Activated CD8-positive, alpha-beta memory T cell treated with anti-CD3 and anti-CD28 coated beads for 1 hour (primary cell): ENCODE measurements at regions not wholly inside any gene's neighbourhood (a gene's known extent, or its start where the extent isn't known, plus 50 kb on each side); places are given as distances from the start of the nearest gene placed in this dataset.
"Not testable (repeated sequence)": the region's sequence is repeated elsewhere in the genome, so short reads cannot be mapped to it uniquely, and the experiment has no call there.

Experiments
- DNase-seq, 2 donors: peaks; one replicate each; pipeline ENCODE4 v3.0.0-alpha.2; 2020; ENCODE audit warnings: low read depth in 1 of 2; ENCODE audit errors: extremely low read depth in 1 of 2

DNA sequence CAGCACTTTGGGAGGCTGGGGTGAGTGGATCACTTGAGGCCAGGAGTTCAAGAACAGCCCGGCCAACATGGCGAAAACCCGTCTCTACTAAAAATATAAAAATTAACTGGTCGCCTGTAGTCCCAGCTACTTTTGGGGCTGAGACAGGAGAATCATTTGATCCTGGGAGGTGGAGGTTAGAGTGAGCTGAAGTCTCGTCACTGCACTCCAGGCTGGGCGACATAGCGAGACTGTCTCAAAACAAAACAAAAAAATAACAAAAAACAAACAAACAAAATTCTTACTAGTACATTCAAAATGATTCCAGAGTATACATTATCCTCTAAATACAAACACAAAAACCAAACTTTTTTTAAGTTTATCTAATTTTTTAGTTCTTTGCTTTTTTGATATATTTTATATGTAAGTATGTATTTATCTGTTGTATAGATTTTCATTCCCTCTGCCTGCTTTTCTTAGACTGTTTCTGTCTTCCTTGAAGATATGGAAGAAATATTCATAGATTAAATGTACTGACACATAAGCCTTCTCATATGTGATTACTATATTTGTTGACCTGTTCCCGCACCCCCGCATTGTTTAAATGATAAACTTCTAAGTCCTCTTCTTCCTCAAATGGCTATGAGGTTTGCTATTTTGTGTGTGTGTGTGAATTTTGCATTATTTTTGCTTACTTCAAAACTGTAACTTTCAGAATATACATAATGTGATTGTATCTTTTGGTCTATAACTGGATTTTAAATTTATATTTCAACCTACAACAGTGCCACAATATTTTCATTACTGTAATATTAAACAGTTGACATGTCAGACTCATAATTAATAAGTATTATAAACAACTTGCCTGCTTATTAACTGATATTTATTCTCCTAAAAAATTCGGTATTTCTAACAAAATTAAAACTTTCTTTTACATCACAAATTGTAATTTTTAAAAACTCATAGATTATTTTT lies 1674.1 kb upstream of the B3GALT2 start:
- DNase-seq = no peak

- not testable (repeated sequence) for DNase-seq
Observed at GRCh38 chr1:194859481-194860154, 1673.2 kb upstream of the B3GALT2 start.

DNA sequence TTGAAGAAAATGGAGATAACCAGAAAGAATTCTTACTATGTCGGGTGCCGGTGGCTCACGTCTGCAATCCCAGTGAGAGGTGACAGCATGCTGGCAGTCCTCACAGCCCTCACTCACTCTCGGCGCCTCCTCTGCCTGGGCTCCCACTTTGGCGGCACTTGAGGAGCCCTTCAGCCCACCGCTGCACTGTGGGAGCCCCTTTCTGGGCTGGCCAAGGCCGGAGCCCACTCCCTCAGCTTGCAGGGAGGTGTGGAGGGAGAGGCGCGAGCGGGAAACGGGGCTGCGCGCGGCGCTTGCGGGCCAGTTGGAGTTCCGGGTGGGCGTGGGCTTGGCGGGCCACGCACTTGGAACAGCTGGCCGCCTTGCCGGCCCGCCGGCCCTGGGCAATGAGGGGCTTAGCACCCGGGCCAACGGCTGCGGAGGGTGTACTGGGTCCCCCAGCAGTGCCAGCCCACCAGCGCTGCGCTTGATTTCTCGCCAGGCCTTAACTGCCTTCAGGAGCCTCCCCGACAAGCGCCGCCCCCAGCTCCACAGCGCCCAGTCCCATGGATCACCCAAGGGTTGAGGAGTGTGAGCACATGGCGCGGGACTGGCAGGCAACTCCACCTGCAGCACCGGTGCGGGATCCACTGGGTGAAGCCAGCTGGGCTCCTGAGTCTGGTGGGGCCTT lies 1672.5 kb upstream of the B3GALT2 start:
- not testable (repeated sequence) for DNase-seq

GRCh38 chr1:194857413-194857812 lies 1671.0 kb upstream of the B3GALT2 start:
- DNase-seq = no peak

DNA sequence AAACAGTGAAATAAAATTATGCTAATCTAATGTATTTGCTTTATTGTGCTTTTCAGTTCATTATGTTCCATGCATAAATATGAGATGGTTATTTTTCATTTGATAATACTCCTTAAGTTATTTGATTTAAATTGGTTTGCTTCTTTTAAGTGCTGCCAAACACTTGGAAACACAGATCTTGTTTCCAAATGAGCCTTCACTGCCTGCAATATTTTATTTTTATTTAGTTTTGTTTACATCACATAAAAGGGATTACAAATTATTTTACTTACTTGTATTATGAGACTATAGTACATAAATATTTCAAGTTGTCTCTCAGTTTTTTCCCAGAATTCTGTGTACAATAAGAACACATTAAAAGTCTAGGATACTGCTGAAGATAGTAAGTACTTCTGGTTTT lies 1662.4 kb upstream of the B3GALT2 start:
- DNase-seq = no peak

DNA sequence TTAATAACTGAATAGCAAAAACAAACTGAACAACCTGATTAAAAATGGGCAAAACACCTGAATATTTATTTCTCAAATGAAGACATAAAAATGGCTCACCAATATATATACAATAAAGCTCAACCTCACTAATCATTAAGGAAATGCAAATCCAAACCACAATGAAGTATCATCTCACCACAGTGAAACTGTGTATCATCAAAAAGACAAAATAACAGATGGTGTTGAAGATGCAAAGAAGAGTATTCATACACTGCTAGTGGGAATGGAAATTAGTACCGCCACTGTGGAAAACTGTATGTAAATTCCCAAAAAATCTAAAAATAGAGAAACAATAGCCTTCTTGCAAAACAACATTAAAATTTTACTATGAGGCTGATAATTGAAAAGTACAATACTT lies 1660.1 kb upstream of the B3GALT2 start:
- DNase-seq = no peak

DNA sequence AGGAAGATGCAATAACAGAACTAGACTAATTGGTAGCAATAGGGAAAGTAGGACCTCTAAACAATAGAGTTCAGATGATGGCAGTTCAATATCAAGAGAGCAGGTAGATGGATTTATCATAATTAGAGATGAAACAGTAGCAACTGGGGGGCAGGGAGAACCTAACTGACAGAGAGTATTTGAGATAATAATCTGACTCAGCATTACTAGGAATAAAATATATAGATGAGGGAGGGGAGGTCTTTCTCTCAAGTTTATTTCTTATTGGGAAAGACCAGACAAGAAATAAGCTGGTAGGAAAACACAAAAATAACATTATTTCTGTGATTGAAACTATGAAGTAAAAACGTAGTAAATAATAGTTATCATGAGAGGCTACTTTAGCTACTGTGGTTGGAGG lies 1656.7 kb upstream of the B3GALT2 start:
- DNase-seq = no peak

- DNase-seq = no peak
Observed at GRCh38 chr1:194833111-194833510, 1646.7 kb upstream of the B3GALT2 start.

DNA sequence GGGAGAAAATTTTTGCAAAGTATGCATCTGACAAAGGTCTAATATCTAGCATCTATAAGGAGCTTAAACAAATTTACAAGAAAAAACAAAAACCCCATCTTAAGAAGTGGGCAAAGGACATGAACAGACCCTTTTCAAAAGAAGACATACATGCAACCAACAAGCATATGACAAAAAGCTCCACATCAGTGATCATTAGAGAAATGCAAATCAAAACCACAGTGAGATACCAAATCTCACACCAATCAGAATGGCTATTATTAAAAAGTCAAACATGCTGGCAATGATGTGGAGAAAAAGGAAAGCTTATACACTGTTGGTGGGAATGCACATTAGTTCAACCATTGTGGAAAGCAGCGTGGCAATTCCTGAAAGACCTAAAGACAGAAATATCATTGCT lies 1645.2 kb upstream of the B3GALT2 start:
- DNase-seq = not testable (repeated sequence)

DNA sequence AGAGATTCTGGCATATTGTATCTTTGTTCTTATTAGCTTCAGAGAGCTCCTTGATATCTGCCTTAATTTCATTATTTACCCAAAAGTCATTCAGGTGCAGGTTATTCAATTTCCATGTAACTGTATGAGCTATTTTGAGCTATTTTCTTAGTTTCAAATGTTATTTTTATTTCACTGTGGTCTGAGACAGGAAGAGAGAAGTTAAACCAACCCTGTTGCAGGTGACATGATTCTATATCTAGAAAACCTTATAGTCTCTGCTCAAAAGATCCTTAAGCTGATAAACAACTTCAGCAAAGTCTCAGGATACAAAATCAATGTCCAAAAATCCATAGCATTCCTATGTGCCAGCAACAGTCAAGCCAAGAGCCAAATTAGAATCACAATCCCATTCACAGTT lies 1644.0 kb upstream of the B3GALT2 start:
- no peak for DNase-seq

GRCh38 chr1:194829492-194829891 lies 1643.1 kb upstream of the B3GALT2 start:
- DNase-seq = no peak

DNA sequence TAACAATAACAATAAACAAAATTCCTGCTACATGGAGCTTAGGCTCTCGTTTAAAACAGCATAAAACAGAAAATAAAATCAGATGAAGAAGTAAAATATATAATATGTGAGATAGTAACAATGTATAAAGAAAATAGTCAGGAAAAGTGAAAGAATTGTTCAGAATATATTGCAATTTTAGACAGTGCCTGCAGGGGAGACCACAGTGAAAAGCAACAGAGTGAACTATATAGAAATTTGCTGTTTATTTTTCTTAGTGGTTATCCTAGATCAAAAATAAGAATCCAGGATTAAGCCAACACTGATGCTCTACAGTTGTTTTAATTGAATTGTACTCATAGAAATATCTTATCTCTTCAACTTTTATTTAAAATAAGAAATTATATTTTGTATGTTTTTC lies 1639.0 kb upstream of the B3GALT2 start:
- no peak for DNase-seq

- DNase-seq = no peak
Observed at GRCh38 chr1:194821091-194821490, 1634.7 kb upstream of the B3GALT2 start.

DNA sequence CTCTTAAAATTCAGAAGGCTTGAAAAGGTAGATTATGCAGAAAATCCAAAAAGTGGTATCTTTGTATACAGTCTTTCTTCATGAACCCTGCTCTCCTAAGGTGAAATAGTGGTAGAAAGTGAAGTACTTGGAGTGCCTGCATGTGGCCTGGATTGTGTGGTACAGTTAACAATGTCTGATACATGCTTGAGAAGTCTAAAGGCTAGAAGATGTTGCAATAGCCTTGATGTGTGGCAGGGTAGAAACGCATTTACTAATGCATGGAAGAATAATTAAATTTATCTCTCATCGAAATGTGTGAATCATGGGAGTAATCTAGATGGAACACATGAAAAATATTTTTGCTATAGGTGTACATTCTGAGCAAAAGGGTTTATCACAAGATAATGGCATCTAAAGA lies 1632.3 kb upstream of the B3GALT2 start:
- no peak for DNase-seq

GRCh38 chr1:194816859-194817258 lies 1630.4 kb upstream of the B3GALT2 start:
- no peak for DNase-seq

DNA sequence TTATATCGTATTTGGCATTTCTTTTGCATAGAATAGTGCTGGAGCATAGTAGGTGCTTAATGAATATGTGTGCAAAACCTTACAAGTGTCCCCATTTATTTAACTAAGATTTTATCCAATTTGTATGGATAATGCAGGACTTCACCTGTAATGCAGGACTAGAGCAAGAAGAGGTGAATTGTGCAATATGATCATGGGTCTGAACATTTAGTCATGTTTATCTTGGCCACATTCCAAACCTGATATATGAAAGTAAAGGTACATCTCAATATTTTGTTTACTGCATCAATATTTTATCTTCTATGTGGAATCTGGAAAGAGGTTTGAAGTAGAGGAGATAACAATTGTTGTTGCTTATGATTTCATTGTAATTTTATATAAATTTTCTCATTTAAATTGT lies 1626.7 kb upstream of the B3GALT2 start:
- DNase-seq = no peak

DNA sequence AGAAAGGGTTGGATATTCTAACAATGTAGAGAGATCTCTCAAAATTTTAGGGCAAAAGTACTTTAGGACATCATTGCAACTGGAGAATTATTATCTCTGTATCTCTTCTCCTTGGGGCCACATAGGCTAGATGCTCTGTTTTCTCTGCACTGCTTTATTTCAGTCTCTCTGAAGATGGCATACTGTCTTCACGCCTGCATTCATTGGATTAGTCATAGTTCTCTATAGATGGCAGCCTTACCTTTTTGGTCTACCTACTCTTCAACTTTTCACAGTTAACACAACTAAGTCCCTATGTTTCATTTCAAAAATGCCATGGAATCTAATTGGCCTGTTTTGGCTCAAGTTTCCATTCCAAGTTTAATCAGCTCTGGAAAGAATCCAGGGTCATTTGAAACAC lies 1623.3 kb upstream of the B3GALT2 start:
- DNase-seq = no peak

- DNase-seq = no peak
Observed at GRCh38 chr1:194809215-194809614, 1622.8 kb upstream of the B3GALT2 start.

DNA sequence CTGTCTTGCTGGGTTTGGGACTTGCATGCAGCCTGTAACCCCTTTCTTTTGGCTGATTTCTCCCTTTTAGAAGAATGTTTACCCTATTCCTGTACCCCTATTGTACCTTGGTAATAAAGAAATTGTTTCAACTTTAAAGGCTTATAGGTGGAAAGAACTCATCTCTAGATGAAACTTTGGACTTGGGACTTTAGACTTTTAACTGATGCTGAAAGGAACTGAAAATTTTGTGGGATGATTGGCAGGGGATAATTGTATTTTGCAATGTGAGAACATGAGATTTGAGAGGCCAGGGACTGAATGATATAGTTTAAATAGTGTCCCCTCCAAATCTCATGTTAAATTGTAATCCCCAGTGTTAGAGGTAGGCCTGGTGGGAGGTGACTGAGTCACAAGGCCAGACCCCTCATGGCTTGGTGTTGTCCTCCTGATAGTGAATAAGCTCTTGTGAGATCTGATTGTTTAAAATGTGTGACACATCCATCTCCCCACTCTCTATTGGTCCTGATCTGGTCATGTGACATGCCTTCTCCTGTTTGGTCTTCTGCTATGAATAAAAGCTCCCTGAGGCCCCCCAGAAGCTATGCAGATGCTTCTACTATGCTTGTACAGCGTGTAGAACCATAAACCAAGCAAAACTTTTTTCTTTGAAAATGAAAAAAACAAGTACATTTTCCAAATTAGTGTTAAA lies 1621.3 kb upstream of the B3GALT2 start:
- no peak for DNase-seq

GRCh38 chr1:194802572-194802971 lies 1616.2 kb upstream of the B3GALT2 start:
- DNase-seq = no peak
